ENCODE measurements at regions not wholly inside any gene's neighbourhood (a gene's known extent, or its start where the extent isn't known, plus 50 kb on each side); places are given as distances from the start of the nearest gene placed in this dataset.

DNA sequence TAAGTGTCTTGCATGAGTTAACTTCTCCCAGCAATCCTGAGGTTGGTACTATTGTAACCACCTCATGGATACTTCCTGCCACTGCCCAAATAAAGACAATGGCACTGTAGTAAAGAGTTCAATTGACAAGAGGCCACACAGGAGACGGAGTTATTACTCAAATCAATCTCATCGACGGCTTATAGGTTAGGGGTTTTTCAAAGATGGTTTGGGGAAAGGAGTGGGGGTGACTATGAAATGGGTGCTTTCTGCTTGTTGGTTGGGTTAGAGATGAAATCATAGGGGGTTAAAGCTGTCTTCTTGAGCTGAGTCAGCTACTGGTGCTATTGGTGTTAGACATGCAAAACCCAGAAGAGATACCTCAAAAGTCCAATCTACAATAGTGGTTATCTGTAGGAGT, 1258.0 kb upstream of the ZEB2 start:
- WGBS (ENCODE audit: extremely low coverage, insufficient read length, low lambda C conversion rate) = no CpG with 5 or more reads among the region's 3 CpGs
- H3K27ac Mint-ChIP-seq = no peak overlapping the region; a peak in 1 of 7 replicates

More for the DNA sequence above, 1258.0 kb upstream of the ZEB2 start:
- Histone ChIP-seq H3K27me3 (ENCODE audit: insufficient read depth, low read length) (no peaks in the 10 kb centered on the region), H4K8ac (replicated peaks; ENCODE audit: insufficient read length, low read depth, low read length) (no peak overlapping the region), H3K18ac (ENCODE audit: insufficient read length, low read depth, low read length) (no peak overlapping the region), H2BK15ac (ENCODE audit: low read depth, low read length) (no peak overlapping the region), H2BK120ac (ENCODE audit: low read depth, low read length, poor library complexity, severe bottlenecking) (no peak overlapping the region), H3K56ac (ENCODE audit: insufficient read length, low read depth, low read length) (no peak overlapping the region), H3K4me1 (ENCODE audit: insufficient read depth, low read length) (no peaks in the 10 kb centered on the region), H4K20me1 (ENCODE audit: control insufficient read depth, insufficient read depth, insufficient read length) (no peaks in the 10 kb centered on the region), H3K4me2 (ENCODE audit: insufficient read depth, insufficient read length, low read length) (no peak overlapping the region), H3K9ac (ENCODE audit: extremely low read depth, insufficient read length, low read length) (no peak overlapping the region), H3K79me2 (ENCODE audit: insufficient read depth, low read length) (no peaks in the 10 kb centered on the region), H2BK12ac (ENCODE audit: insufficient read length, low read depth, low read length) (no peak overlapping the region), H3K27ac (ENCODE audit: insufficient read length, low read depth, low read length) (no peak overlapping the region), H4K91ac (ENCODE audit: insufficient read length, low read depth, low read length) (no peak overlapping the region), H3K14ac (ENCODE audit: insufficient read depth, low read length) (no peak overlapping the region), H3K23ac (ENCODE audit: insufficient read length, low read depth, low read length) (no peak overlapping the region), H3K23me2 (ENCODE audit: insufficient read length, low read depth, low read length, poor library complexity, severe bottlenecking) (no peaks in the 10 kb centered on the region), H3K4ac (ENCODE audit: low read depth, low read length) (no peak overlapping the region), H4K5ac (ENCODE audit: insufficient read length, low read depth, low read length) (no peak overlapping the region), H2BK20ac (ENCODE audit: low read depth, low read length, poor library complexity, severe bottlenecking) (no peak overlapping the region), H3T11ph (ENCODE audit: low read length) (no peak overlapping the region), H2AK5ac (ENCODE audit: insufficient read length, low read length) (no peak overlapping the region), H2AFZ (ENCODE audit: low read length) (no peak overlapping the region), H3K9me3 (ENCODE audit: control insufficient read depth, low read depth, low read length) (no peaks in the 10 kb centered on the region), H3K79me1 (ENCODE audit: insufficient read depth, low read depth, low read length, poor library complexity, severe bottlenecking) (no peaks in the 10 kb centered on the region), H2BK5ac (ENCODE audit: insufficient read length, low read length) (no peak overlapping the region)
- Mint-ChIP-seq H3K4me3 (no peak overlapping the region), H3K9me3 (peaks cover 6 to 7% of the 10 kb centered on the region in 2 experiments), H3K36me3 (ENCODE audit: insufficient read depth in 1 of 3, low read depth in 3 of 3) (peaks cover 4% of the 10 kb centered on the region in 3 experiments), H3K4me1 (peaks cover 7% of the 10 kb centered on the region in 2 experiments; a peak in 3 of 4 replicates), H3K27me3 (ENCODE audit: low read depth) (no peaks in the 10 kb centered on the region)
- TF ChIP-seq, protein P1, sequence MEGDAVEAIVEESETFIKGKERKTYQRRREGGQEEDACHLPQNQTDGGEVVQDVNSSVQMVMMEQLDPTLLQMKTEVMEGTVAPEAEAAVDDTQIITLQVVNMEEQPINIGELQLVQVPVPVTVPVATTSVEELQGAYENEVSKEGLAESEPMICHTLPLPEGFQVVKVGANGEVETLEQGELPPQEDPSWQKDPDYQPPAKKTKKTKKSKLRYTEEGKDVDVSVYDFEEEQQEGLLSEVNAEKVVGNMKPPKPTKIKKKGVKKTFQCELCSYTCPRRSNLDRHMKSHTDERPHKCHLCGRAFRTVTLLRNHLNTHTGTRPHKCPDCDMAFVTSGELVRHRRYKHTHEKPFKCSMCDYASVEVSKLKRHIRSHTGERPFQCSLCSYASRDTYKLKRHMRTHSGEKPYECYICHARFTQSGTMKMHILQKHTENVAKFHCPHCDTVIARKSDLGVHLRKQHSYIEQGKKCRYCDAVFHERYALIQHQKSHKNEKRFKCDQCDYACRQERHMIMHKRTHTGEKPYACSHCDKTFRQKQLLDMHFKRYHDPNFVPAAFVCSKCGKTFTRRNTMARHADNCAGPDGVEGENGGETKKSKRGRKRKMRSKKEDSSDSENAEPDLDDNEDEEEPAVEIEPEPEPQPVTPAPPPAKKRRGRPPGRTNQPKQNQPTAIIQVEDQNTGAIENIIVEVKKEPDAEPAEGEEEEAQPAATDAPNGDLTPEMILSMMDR (conservative IDR thresholded peaks at IDR 0.05) = no peak
- no peak for DNase-seq
